Dermis microvascular lymphatic vessel endothelial cell (primary cell): ENCODE measurements at regions not wholly inside any gene's neighbourhood (a gene's known extent, or its start where the extent isn't known, plus 50 kb on each side); places are given as distances from the start of the nearest gene placed in this dataset.
"Not testable (repeated sequence)": the region's sequence is repeated elsewhere in the genome, so short reads cannot be mapped to it uniquely, and the experiment has no call there.

ENCODE experiments used
- DNase-seq, 2 donors: peaks; one replicate each; pipeline versions ENCODE4 v3.0.0 to v3.0.0-alpha.2; 2010; ENCODE audit warnings: low read depth in 2 of 2

- no peak for DNase-seq
Measured at GRCh38 chr2:16073921-16074425, 133.6 kb downstream of the MYCN start.

DNA sequence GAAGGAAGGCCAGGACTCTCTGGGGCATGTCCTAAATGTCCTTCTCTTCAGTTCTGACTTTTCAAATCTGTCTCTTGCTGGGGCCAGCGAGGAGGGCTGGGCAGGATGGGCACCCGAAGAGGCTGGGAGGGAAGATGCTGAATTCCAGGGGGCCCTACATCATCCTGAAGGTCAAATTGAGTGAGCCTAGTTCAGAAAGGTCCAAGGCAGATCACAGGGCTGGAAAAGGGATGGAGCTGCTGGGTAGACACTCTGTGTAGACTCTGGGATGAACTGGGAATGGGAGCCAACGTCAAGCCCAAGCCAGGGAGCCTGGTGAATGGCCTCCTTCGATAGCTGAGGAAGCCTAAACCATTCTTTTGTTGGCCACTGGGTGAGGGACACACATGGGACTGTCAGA lies 133.1 kb downstream of the MYCN start:
- DNase-seq, result no peak

GRCh38 chr2:16072638-16073290 lies 132.4 kb downstream of the MYCN start:
- no peak for DNase-seq

GRCh38 chr2:16071865-16072637 lies 131.7 kb downstream of the MYCN start:
- DNase-seq, result no peak

DNA sequence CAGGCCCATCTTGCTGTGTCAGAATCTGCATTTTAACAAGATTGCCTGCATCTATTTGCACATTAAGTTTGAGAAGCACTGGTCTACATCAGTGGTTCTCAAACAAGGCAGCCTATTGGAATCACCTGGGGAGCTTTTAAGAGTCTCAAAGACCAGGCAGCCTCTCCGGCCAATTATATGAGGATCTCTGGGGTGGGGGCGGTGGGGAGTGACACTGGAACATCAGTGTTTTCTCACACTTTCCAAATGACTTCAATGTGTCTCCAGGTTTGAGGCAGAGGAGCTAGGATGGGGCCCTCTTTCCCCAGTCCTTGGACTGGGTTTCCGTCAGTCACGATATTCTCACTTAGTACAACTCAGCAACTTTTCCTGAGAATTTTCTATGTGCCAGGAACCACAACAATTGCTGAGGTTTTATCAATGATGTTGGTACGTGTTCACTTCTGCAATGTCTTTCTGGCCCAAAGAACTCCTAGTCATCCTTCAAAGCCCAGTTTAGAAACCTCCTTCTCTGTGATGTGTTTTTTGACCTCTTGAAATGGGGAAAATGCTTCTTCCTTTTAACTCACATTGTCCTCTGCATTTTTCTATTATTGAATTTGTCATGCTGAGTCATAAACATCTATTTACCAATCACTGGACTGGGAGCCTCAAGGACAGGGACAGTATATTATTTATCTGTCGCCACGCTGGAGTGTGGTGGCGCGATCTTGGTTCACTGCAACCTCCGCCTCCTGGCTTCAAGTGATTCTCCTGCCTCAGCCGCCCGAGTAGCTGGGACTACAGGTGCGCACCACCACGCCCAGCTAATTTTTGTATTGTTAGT lies 130.9 kb downstream of the MYCN start:
- no peak for DNase-seq

- DNase-seq, result no peak
Measured at GRCh38 chr2:16070648-16070971, 130.3 kb downstream of the MYCN start.

DNA sequence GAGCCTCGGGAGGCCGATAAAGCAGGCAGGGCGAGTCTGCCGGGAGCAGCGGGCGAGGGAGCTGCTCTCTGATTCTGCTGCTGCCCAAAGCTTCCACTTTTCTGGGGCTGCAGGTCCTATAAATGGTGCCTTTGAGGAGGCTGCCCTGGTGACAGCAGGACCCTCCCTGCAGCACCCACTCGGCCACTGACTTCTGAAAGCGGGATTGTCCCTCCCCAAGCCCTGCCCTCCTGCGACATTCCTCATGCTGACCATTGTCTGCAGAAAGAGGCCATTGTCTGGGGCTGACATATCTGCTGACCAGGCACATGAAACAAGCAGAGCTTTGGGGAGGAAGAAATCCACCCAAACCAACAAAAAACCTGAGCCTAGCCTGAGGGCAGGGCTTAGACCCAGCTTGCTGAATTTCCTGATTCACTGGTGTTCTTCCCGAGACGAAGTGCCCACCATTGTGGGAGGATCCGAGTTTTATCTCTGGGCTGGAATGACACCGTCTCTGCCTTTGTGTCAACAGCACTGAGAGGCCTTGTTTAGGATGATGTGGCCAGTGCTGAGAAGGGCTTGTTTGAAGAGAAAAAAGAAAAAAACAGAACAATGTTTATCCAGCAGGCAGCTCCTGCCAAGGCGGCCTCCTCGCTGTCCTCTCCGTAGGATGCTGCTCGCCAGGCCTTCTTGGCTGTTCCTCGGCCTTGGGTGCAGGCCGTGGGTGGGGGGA lies 129.7 kb downstream of the MYCN start:
- no peak for DNase-seq

- no peak for DNase-seq
Measured at GRCh38 chr2:16069663-16069932, 129.2 kb downstream of the MYCN start.

DNA sequence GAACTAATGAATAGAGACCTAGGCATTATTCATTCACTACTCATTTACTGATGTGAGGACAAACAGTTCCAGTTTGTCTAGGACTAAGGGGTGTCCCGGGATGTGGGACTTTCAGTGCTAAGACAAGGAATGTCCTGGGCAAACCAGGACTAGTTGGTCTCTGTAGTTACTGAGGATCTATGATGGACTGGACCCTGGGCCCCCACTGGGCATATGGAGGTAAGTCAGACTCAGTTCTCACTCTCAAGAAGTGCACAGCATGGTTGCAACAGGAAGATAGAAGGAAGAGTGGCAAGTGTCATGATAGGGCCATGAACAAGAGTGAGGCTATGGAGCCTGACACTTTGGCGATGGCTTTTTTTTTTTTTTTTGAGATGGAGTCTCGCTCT lies 128.2 kb downstream of the MYCN start:
- no peak for DNase-seq

- DNase-seq, result no peak
Measured at GRCh38 chr2:16067866-16068551, 127.7 kb downstream of the MYCN start.

DNA sequence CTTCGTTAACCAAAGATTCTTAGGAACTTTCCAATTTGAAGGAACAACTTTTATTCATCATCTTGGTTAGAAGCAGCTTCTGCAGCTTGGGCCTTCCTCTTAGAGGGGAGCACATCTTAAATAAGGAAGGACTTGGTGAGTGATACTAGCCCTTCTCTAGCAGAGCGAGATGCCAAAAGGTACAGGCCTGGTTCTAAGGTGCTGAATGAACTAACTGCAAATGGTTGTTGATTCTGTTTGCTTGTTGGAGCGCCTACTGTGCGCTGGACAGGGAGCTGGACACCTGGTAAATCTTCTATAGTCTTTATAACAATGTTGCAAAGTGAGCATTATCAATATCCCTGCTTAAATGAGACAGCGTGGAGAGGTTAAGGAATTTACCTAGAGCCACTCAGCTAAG lies 127.1 kb downstream of the MYCN start:
- no peak for DNase-seq

DNA sequence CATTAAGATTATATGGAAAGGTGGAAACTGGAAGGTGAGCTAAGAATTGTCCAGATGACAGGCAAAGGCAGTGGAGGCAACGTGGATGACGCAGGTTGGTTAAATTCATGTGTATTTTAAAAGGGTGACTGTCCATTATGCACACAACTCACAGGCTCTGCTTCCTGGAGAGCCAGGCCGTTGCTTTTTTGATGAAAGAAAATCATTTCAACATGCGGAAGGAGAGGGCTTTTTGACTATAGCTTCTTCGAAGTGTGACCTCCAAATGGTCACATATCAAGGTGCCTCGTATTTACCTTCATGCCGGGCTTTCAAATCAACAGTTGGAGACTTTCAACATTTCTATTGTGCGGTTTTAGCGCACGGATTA lies 126.7 kb downstream of the MYCN start:
- DNase-seq, result no peak

DNA sequence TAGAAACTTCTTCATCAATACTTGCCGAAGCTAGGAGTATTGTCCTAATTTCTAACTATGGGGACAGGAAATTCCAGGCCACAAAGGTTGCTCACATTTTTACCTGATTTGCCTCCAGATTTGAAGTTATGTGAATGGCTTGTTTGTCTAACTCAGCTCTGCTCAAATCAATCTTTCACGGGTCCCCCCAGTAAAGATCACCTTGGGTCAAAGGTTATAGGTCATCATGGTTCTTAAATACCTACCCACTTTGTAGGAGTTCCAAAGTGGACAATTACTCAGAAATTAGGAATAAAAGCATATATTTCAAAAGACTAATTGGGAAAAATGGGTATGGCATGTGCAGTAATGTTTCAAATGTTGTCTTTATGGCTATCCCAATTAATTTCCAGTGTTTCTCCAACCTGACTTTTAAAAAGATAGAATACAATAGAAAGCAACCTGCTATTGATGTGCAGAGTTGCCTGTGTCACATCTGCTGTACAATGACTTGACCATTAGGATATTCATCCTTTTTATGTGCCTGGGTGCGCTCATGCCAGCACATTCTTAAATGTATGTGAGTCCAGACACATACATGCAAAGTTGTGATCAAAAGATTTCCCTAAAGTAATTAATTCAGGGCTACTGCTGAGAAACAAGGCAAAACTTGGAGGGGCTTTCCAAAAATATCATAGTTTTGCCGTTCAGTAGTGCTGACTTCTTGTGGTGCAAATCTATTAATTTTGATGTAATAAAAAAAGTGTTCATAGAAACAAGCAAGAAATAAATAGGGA lies 126.1 kb downstream of the MYCN start:
- no peak for DNase-seq

- DNase-seq, result not testable (repeated sequence)
Measured at GRCh38 chr2:16065272-16066069, 125.1 kb downstream of the MYCN start.

DNA sequence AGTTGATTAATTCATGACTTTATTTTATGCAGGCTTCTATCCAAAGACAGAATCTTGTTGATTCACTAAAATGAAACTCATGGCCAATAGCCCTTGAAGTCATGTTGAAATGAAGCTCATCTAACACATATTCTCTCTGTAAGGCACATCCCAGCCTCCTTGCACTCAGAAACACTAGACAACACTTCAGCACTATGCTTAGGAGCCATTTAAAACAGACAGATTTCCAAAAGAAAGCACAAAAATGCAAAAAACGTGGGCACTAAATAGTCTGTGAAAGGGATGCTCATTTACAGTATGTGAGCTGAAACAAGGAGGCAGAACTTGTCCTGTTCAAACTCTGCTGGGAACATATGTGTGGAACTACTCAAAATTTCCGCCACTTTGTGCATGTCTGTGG lies 124.4 kb downstream of the MYCN start:
- no peak for DNase-seq

DNA sequence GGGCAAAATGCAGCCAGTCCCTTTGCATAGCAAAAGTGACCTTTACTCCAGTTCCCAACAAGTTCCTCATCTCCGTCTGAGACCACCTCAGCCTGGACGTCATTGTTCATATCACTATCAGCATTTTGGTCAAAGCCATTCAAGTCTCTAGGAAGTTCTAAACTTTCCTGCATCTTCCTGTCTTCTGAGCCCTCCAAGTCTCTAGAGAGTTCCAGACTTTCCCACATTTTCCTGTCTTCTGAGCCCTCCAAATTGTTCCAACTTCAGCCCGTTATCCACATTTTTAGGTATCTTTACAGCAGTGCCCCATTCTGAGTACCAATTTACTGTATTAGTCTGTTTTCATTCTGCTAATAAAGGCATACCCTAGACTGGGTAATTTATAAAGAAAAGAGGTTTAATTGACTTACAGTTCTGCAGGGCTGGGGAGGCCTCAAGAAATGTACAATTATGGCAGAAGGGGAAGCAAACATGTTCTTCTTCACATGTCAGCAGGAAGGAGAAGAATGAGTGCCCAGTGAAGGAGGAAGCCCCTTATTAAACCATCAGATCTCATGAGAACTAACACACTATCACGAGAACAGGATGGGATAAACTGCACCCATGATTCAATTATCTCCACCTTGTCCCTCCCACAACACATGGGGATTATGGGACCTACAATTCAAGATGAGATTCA lies 123.7 kb downstream of the MYCN start:
- DNase-seq, result no peak

DNA sequence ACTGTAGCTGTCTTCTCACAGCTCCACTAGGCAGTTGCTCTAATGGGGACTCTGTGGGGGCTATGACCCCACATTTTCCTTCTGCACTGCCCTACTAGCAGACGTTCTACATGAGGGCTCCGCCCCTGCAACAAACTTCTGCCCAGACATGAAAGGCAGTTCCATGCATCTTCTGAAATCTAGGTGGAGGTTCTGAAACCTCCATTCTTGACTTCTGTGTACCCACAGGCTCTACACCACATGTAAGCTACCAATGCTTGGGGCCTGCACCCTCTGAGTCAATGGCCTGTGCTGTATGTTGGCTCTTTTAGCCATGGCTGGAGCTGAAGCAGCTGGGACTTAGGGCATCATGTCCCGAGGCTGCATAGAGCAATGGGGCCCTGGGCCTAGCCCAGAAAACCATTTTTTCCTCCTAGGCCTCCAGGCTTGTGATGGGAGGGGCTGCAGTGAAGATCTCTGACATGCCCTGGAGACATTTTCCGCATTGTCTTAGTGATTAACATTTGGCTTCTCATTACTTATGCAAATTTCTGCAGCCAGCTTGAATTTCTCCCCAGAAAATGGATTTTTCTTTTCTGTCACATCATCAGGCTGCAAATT lies 123.0 kb downstream of the MYCN start:
- no peak for DNase-seq

- no peak for DNase-seq
Measured at GRCh38 chr2:16062471-16063250, 122.3 kb downstream of the MYCN start.
